A673 (cell line): ENCODE measurements at regions not wholly inside any gene's neighbourhood (a gene's known extent, or its start where the extent isn't known, plus 50 kb on each side); places are given as distances from the start of the nearest gene placed in this dataset.

Source experiments
- CTCF ChIP-seq: fragments of 300-800, 200-600 bp; sonication (generic); conservative IDR thresholded peaks from 2 replicates; pipeline ENCODE4 v1.5.1; 2017; ENCODE audit warnings: low read depth, mild to moderate bottlenecking, antibody characterized with exemption, low read length, moderate library complexity, mixed read lengths
- EZH2 ChIP-seq: fragments of 200-600 bp; sonication (generic); IDR thresholded peaks from 2 replicates; pipeline ENCODE4 v1.6.1; 2017; ENCODE audit warnings: borderline replicate concordance, low read depth, mild to moderate bottlenecking, mixed read lengths, antibody characterized with exemption, low read length; ENCODE audit not compliant: poor library complexity, severe bottlenecking

- TF ChIP-seq CTCF, result no peak
- TF ChIP-seq EZH2, result no peak
These were observed 59.4 kb upstream of the AHR start for GRCh38 chr7:17239046-17239445.
